Neuronal stem cell (in vitro differentiated cells): ENCODE measurements at regions not wholly inside any gene's neighbourhood (a gene's known extent, or its start where the extent isn't known, plus 50 kb on each side); places are given as distances from the start of the nearest gene placed in this dataset.

Source experiments
- DNase-seq: peaks from one replicate; pipeline ENCODE4 v3.0.0-alpha.2; 2013; ENCODE audit warnings: low spot score
- H2AFZ ChIP-seq: one replicate; pipeline ENCODE4 v1.6.1; 2013; ENCODE audit warnings: mild to moderate bottlenecking, low read length, inconsistent platforms
- H2AK5ac ChIP-seq: 2 replicates; pipeline ENCODE4 v1.6.1; 2013; ENCODE audit warnings: low read depth, mild to moderate bottlenecking, inconsistent platforms, low read length, moderate library complexity, mixed read lengths
- H2BK120ac ChIP-seq: 2 replicates; pipeline ENCODE4 v1.6.1; 2013; ENCODE audit warnings: low read depth, mild to moderate bottlenecking, inconsistent platforms, low read length, moderate library complexity, mixed read lengths
- H2BK12ac ChIP-seq: one replicate; pipeline ENCODE4 v1.6.1; 2013; ENCODE audit warnings: low read length, inconsistent platforms
- H2BK15ac ChIP-seq: 2 replicates; pipeline ENCODE4 v1.6.1; 2013; ENCODE audit warnings: mild to moderate bottlenecking, low read length, inconsistent platforms, mixed read lengths
- H2BK5ac ChIP-seq: one replicate; pipeline ENCODE4 v1.6.1; 2013; ENCODE audit warnings: inconsistent platforms, mild to moderate bottlenecking, low read length, moderate library complexity
- H3K14ac ChIP-seq: one replicate; pipeline ENCODE4 v1.6.1; 2013; ENCODE audit warnings: low read length, inconsistent platforms
- H3K18ac ChIP-seq: 2 replicates; pipeline ENCODE4 v1.6.1; 2013; ENCODE audit warnings: low read length, inconsistent platforms
- H3K23ac ChIP-seq: 2 replicates; pipeline ENCODE4 v1.6.1; 2013; ENCODE audit warnings: low read depth, mild to moderate bottlenecking, mixed read lengths, low read length, inconsistent platforms; ENCODE audit not compliant: poor library complexity
- H3K27ac ChIP-seq: replicated peaks from 3 replicates; pipeline ENCODE4 v1.5.1; 2013; ENCODE audit warnings: low read length, inconsistent platforms
- H3K27me3 ChIP-seq, 3 experiments: 2 replicates each; pipeline ENCODE4 v1.6.1; 2013; ENCODE audit warnings: low read length in 3 of 3, mild to moderate bottlenecking in 2 of 3, inconsistent platforms in 1 of 3, low read depth in 1 of 3, mixed read lengths in 1 of 3, moderate library complexity in 1 of 3; ENCODE audit not compliant: control insufficient read depth in 3 of 3, insufficient read depth in 3 of 3
- H3K36me3 ChIP-seq, 2 donors: replicated peaks in 1 of 2; 2 replicates each; pipeline ENCODE4 v1.6.1; 2013; ENCODE audit warnings: low read length in 2 of 2; ENCODE audit not compliant: control insufficient read depth in 2 of 2, insufficient read depth in 2 of 2
- H3K4ac ChIP-seq: 2 replicates; pipeline ENCODE4 v1.6.1; 2013; ENCODE audit warnings: inconsistent platforms, mild to moderate bottlenecking, low read length, moderate library complexity
- H3K4me1 ChIP-seq, 2 donors: 1 replicate in 1 of 2; 2 replicates in 1 of 2; pipeline ENCODE4 v1.6.1; 2013; ENCODE audit warnings: low read length in 2 of 2, low read depth in 1 of 2; ENCODE audit not compliant: control insufficient read depth in 2 of 2, insufficient read depth in 1 of 2
- H3K4me2 ChIP-seq: one replicate; pipeline ENCODE4 v1.6.1; 2013; ENCODE audit warnings: mild to moderate bottlenecking, low read length, inconsistent platforms; ENCODE audit not compliant: insufficient read depth, poor library complexity, severe bottlenecking
- H3K4me3 ChIP-seq, 2 donors: 2 replicates each; pipeline ENCODE4 v1.5.1; 2013; ENCODE audit warnings: low read length in 2 of 2, mild to moderate bottlenecking in 2 of 2, inconsistent platforms in 1 of 2, moderate library complexity in 1 of 2
- H3K79me1 ChIP-seq: one replicate; pipeline ENCODE4 v1.6.1; 2013; ENCODE audit warnings: low read depth, mild to moderate bottlenecking, inconsistent platforms, low read length, moderate library complexity
- H3K9ac ChIP-seq: one replicate; pipeline ENCODE4 v1.6.1; 2013; ENCODE audit warnings: mild to moderate bottlenecking, low read depth, low read length, inconsistent platforms; ENCODE audit not compliant: poor library complexity
- H3K9me3 ChIP-seq, 2 donors: replicated peaks in 1 of 2; 2 replicates each; pipeline versions ENCODE3 to v1.6.1; 2013; ENCODE audit warnings: low read length in 2 of 2, mild to moderate bottlenecking in 2 of 2, inconsistent platforms in 1 of 2, low read depth in 1 of 2, mixed read lengths in 1 of 2, moderate library complexity in 1 of 2; ENCODE audit not compliant: control insufficient read depth in 2 of 2, insufficient read depth in 1 of 2
- H4K8ac ChIP-seq: one replicate; pipeline ENCODE4 v1.6.1; 2013; ENCODE audit warnings: low read depth, mild to moderate bottlenecking, inconsistent platforms, low read length, moderate library complexity
- H4K91ac ChIP-seq: one replicate; pipeline ENCODE4 v1.6.1; 2013; ENCODE audit warnings: low read length, low read depth, mild to moderate bottlenecking, inconsistent platforms; ENCODE audit not compliant: poor library complexity
- WGBS, 2 donors: extraction: QIAGEN DNeasy Blood & Tissue Kit; methylation state at CpG; one replicate each; pipeline ENCODE4 v1.1.7; 2013; ENCODE audit warnings: missing lambda C conversion rate in 2 of 2, mixed read lengths in 1 of 2; ENCODE audit not compliant: insufficient read length in 2 of 2, insufficient replicate concordance in 1 of 2; ENCODE audit errors: extremely low coverage in 2 of 2; 5-methylcytosine and 5-hydroxymethylcytosine counted together

GRCh38 chr4:60443068-60443467, 757.1 kb upstream of the ADGRL3 start:
- Histone ChIP-seq H3K18ac (no peak overlapping the region), H3K4me2 (no peak overlapping the region), H3K27me3 (no peaks in the 10 kb centered on the region), H3K36me3 (no peaks in the 10 kb centered on the region), H3K9ac (no peak overlapping the region), H4K91ac (no peak overlapping the region), H2BK120ac (no peak overlapping the region), H2BK12ac (no peak overlapping the region), H2BK5ac (no peak overlapping the region), H3K9me3 (no peaks in the 10 kb centered on the region), H3K4ac (no peak overlapping the region), H3K4me1 (no peaks in the 10 kb centered on the region), H2AFZ (no peak overlapping the region), H2BK15ac (no peak overlapping the region), H4K8ac (no peak overlapping the region), H3K23ac (no peak overlapping the region), H2AK5ac (no peak overlapping the region), H3K27ac (no peak overlapping the region), H3K4me3 (no peak overlapping the region), H3K14ac (no peak overlapping the region), H3K79me1 (no peaks in the 10 kb centered on the region)
- no peak for DNase-seq

DNA sequence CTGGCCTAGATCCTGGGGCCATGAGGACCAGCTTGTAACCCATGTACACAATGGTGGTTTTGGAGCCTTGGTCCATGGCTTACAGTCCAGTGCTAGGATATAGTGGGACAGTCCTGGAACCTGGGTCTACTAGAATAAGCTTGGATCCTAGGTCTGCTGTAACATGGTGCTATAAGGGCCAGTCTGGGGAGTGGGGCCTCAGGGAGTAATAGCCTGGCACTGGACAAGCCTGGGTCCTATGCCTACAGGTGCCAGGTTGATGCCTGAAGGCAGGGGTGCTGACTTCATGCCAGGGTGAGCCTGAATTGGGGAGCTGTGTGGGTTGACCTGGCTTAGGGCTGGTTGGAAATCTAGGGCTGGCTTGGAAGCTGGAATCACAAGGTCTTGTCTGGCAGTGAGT, 756.3 kb upstream of the ADGRL3 start:
- H3K18ac ChIP-seq: peak overlapping the region; percentile 33
- H3K27me3 ChIP-seq: no peaks in the 10 kb centered on the region
- no peak for DNase-seq
- H3K4me2 ChIP-seq: no peak overlapping the region
- H3K79me1 ChIP-seq: no peaks in the 10 kb centered on the region
- no peak overlapping the region for H2BK5ac ChIP-seq
- no peak overlapping the region for H4K8ac ChIP-seq
- no peak overlapping the region for H2BK12ac ChIP-seq
- H4K91ac ChIP-seq: no peak overlapping the region
- H3K23ac ChIP-seq: no peak overlapping the region
- H2AFZ ChIP-seq: no peak overlapping the region
- no peak overlapping the region for H2BK120ac ChIP-seq
- H3K9ac ChIP-seq: no peak overlapping the region
- no peak overlapping the region for H3K27ac ChIP-seq
- H3K9me3 ChIP-seq: no peaks in the 10 kb centered on the region
- no peak overlapping the region for H3K4ac ChIP-seq
- H3K36me3 ChIP-seq: no peaks in the 10 kb centered on the region
- H3K14ac ChIP-seq: no peak overlapping the region
- H3K4me3 ChIP-seq: no peak overlapping the region
- H2BK15ac ChIP-seq: no peak overlapping the region
- H3K4me1 ChIP-seq: no peaks in the 10 kb centered on the region
- no peak overlapping the region for H2AK5ac ChIP-seq

- no peak overlapping the region for H3K9ac ChIP-seq
- peak overlapping the region; percentile 38 for H2AFZ ChIP-seq
- H2BK5ac ChIP-seq: no peak overlapping the region
- no peaks in the 10 kb centered on the region for H3K27me3 ChIP-seq
- no peaks in the 10 kb centered on the region for H3K36me3 ChIP-seq
- no CpG with 5 or more reads among the region's 1 CpG for WGBS, 2 donors
- H3K23ac ChIP-seq: no peak overlapping the region
- no peak overlapping the region for H3K4ac ChIP-seq
- no peak overlapping the region for H3K27ac ChIP-seq
- no peak overlapping the region for H2AK5ac ChIP-seq
- H2BK12ac ChIP-seq: no peak overlapping the region
- H2BK120ac ChIP-seq: no peak overlapping the region
- H4K8ac ChIP-seq: no peak overlapping the region
- no peak overlapping the region for H3K4me2 ChIP-seq
- DNase-seq: no peak
- no peak overlapping the region for H3K14ac ChIP-seq
- no peak overlapping the region for H3K4me3 ChIP-seq
- no peaks in the 10 kb centered on the region for H3K79me1 ChIP-seq
- H3K4me1 ChIP-seq: no peaks in the 10 kb centered on the region
- H3K9me3 ChIP-seq: no peaks in the 10 kb centered on the region
- no peak overlapping the region for H4K91ac ChIP-seq
- no peak overlapping the region for H3K18ac ChIP-seq
- no peak overlapping the region for H2BK15ac ChIP-seq
These were observed 750.1 kb upstream of the ADGRL3 start for GRCh38 chr4:60450054-60450453.

DNA sequence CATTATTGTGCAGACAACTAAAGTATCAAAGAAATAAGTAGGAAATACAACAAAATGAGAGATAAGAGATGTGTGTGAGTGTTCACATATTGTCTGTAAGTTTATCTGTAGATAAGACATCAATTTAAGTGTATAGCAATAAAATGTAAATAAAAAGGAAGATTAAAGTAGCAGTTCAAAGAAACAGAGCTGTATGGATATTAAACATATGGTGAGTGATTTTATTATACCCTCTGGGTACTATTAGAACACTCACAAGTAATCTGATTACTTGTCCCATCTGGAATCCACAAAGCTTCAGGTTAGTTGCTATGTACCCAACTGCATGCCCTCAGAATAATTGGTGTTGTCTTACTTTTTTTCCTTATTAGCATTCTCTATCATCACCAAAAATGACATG, 747.9 kb upstream of the ADGRL3 start:
- H3K18ac ChIP-seq: no peak overlapping the region
- no peak overlapping the region for H3K27ac ChIP-seq
- no peak overlapping the region for H2BK12ac ChIP-seq
- DNase-seq: no peak
- H4K91ac ChIP-seq: no peak overlapping the region
- no peak overlapping the region for H3K9ac ChIP-seq
- H2AFZ ChIP-seq: no peak overlapping the region
- no peak overlapping the region for H3K4me2 ChIP-seq
- no peak overlapping the region for H3K23ac ChIP-seq
- H4K8ac ChIP-seq: no peak overlapping the region
- no peak overlapping the region for H3K4me3 ChIP-seq
- no peak overlapping the region for H3K14ac ChIP-seq
- H3K27me3 ChIP-seq: no peaks in the 10 kb centered on the region
- no peak overlapping the region for H2BK15ac ChIP-seq
- no peak overlapping the region for H3K4ac ChIP-seq
- no peaks in the 10 kb centered on the region for H3K36me3 ChIP-seq
- no peaks in the 10 kb centered on the region for H3K9me3 ChIP-seq
- no peaks in the 10 kb centered on the region for H3K79me1 ChIP-seq
- no peaks in the 10 kb centered on the region for H3K4me1 ChIP-seq
- no peak overlapping the region for H2AK5ac ChIP-seq
- H2BK120ac ChIP-seq: no peak overlapping the region
- no peak overlapping the region for H2BK5ac ChIP-seq
